ENCODE measurements at regions not wholly inside any gene's neighbourhood (a gene's known extent, or its start where the extent isn't known, plus 50 kb on each side); places are given as distances from the start of the nearest gene placed in this dataset.

DNA sequence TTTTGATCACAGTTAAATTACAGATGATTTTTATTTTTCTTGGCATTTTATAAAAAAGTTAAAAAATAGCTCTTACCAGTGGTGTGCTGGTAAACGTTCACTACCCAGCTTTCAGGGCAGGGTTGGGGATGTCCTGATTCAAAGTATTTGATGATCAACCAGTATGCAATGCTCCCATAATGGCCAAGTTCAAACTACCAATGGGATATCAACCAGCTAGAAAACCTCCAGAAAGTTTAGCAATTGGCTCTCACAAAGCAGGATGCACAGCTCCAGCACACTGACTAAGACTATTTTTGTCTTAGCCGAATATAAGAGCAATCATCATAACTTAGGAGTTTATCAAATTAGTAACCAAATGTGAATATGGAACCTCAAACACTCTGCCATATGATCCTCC is 108.0 kb upstream of the PDE5A start:
- ChIA-PET CTCF (ENCODE audit: unreplicated experiment) (interaction anchor here (1.4 kb wide), 1 partner anchor 8 kb away, joined by 3 read pairs; no protein-coding TSS in a partner anchor), POLR2A (interaction anchor here (0.5 kb wide), 1 partner anchor 88 kb away, joined by 6 read pairs; no protein-coding TSS in a partner anchor)
- Histone ChIP-seq H3K9me3 (ENCODE audit: low read length) (no peaks in the 10 kb centered on the region), H3K79me2 (ENCODE audit: insufficient read depth, low read depth, low read length) (no peaks in the 10 kb centered on the region), H4K20me1 (ENCODE audit: insufficient read depth, low read length) (no peaks in the 10 kb centered on the region), H3K27ac (ENCODE audit: low read depth, low read length, poor library complexity, severe bottlenecking) (no peak overlapping the region), H3K9me2 (ENCODE audit: insufficient read depth, low read length) (no peaks in the 10 kb centered on the region), H3K4me1 (ENCODE audit: insufficient read depth, low read length, poor library complexity, severe bottlenecking) (no peaks in the 10 kb centered on the region), H2AFZ (ENCODE audit: low read length) (no peak overlapping the region), H3K36me3 (ENCODE audit: insufficient read depth, low read length) (no peaks in the 10 kb centered on the region), H3K4me3 (ENCODE audit: low read depth, low read length, poor library complexity, severe bottlenecking) (no peak overlapping the region), H3K4me2 (ENCODE audit: low read length) (no peak overlapping the region)
- TF ChIP-seq EZH2phosphoT487 (IDR thresholded peaks at IDR 0.05; ENCODE audit: borderline replicate concordance, low read depth, low read length): no peak
- TF ChIP-seq, protein P1, sequence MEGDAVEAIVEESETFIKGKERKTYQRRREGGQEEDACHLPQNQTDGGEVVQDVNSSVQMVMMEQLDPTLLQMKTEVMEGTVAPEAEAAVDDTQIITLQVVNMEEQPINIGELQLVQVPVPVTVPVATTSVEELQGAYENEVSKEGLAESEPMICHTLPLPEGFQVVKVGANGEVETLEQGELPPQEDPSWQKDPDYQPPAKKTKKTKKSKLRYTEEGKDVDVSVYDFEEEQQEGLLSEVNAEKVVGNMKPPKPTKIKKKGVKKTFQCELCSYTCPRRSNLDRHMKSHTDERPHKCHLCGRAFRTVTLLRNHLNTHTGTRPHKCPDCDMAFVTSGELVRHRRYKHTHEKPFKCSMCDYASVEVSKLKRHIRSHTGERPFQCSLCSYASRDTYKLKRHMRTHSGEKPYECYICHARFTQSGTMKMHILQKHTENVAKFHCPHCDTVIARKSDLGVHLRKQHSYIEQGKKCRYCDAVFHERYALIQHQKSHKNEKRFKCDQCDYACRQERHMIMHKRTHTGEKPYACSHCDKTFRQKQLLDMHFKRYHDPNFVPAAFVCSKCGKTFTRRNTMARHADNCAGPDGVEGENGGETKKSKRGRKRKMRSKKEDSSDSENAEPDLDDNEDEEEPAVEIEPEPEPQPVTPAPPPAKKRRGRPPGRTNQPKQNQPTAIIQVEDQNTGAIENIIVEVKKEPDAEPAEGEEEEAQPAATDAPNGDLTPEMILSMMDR (conservative IDR thresholded peaks at IDR 0.05; ENCODE audit: low read length): no peak
- DNase-seq (ENCODE audit: low spot score): no peak
- no TSS peak for BruUV-seq (replicated peaks)
- intact Hi-C loops (cut with micrococcal nuclease; ENCODE audit: unreplicated experiment): no loop called here

DNA sequence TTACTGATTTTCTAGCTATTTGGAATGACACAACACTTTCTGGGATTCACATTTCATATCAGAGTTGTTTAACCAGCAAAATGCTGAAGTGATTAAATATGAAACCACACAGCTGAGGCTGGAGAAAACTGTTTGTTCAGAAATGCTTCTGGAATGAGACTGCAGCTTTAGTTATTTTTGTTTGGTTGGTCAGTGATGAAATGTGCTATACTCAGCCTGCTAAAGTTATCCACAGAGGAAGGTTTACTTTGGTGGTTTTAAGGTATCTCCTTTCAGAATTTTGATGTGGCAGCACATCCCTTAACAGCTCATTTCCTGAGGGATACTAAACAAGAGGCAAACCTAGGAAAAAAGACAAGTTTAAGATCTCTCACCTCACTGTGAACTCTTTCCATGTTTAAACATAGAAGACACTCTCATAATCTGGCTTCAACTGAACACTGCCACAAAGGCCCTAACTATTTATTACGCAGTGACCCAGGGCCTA is 106.6 kb upstream of the PDE5A start:
- ChIA-PET CTCF (ENCODE audit: unreplicated experiment) (interaction anchor here (1.4 kb wide), 1 partner anchor 9 kb away, joined by 3 read pairs; no protein-coding TSS in a partner anchor), POLR2A (no interaction called here)
- Histone ChIP-seq H3K4me1 (ENCODE audit: insufficient read depth, low read length, poor library complexity, severe bottlenecking) (no peaks in the 10 kb centered on the region), H2AFZ (ENCODE audit: low read length) (no peak overlapping the region), H3K9me3 (ENCODE audit: low read length) (no peaks in the 10 kb centered on the region), H3K9me2 (ENCODE audit: insufficient read depth, low read length) (no peaks in the 10 kb centered on the region), H3K4me3 (ENCODE audit: low read depth, low read length, poor library complexity, severe bottlenecking) (no peak overlapping the region), H4K20me1 (ENCODE audit: insufficient read depth, low read length) (no peaks in the 10 kb centered on the region), H3K4me2 (ENCODE audit: low read length) (no peak overlapping the region), H3K27ac (ENCODE audit: low read depth, low read length, poor library complexity, severe bottlenecking) (no peak overlapping the region), H3K36me3 (ENCODE audit: insufficient read depth, low read length) (no peaks in the 10 kb centered on the region), H3K79me2 (ENCODE audit: insufficient read depth, low read depth, low read length) (no peaks in the 10 kb centered on the region)
- no peak for TF ChIP-seq EZH2phosphoT487 (IDR thresholded peaks at IDR 0.05; ENCODE audit: borderline replicate concordance, low read depth, low read length)
- TF ChIP-seq, protein P1 (conservative IDR thresholded peaks at IDR 0.05; ENCODE audit: low read length): no peak
- intact Hi-C loops (cut with micrococcal nuclease; ENCODE audit: unreplicated experiment): no loop called here
- DNase-seq (ENCODE audit: low spot score): no peak
- no TSS peak for BruUV-seq (replicated peaks)

DNA sequence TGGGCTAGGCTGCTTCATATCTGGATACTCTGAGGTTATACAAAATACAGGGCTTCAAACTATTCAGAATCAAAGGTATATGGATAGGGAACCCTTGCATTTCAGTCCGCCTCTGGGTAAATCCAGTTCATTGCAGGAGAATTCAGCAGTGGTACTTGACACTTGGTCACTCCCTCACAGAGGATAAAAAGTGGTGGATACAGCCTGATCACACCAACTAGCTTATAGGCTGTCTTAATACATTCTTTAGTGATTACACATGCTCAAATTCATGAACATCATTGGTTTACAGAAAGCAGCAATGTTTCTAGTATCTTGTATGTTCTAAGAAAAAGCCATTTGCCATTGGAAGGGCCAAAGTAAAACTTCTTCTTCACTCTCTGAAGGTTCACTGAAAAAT is 104.8 kb upstream of the PDE5A start:
- Histone ChIP-seq H3K36me3 (ENCODE audit: insufficient read depth, low read length) (no peaks in the 10 kb centered on the region), H3K9me3 (ENCODE audit: low read length) (no peaks in the 10 kb centered on the region), H3K27ac (ENCODE audit: low read depth, low read length, poor library complexity, severe bottlenecking) (no peak overlapping the region), H3K9me2 (ENCODE audit: insufficient read depth, low read length) (no peaks in the 10 kb centered on the region), H4K20me1 (ENCODE audit: insufficient read depth, low read length) (no peaks in the 10 kb centered on the region), H3K4me3 (ENCODE audit: low read depth, low read length, poor library complexity, severe bottlenecking) (no peak overlapping the region), H3K79me2 (ENCODE audit: insufficient read depth, low read depth, low read length) (no peaks in the 10 kb centered on the region), H3K4me2 (ENCODE audit: low read length) (no peak overlapping the region), H3K4me1 (ENCODE audit: insufficient read depth, low read length, poor library complexity, severe bottlenecking) (no peaks in the 10 kb centered on the region), H2AFZ (ENCODE audit: low read length) (no peak overlapping the region)
- TF ChIP-seq EZH2phosphoT487 (IDR thresholded peaks at IDR 0.05; ENCODE audit: borderline replicate concordance, low read depth, low read length): no peak
- TF ChIP-seq, protein P1 (conservative IDR thresholded peaks at IDR 0.05; ENCODE audit: low read length): no peak
- intact Hi-C loops (cut with micrococcal nuclease; ENCODE audit: unreplicated experiment): no loop called here
- no TSS peak for BruUV-seq (replicated peaks)
- CTCF ChIA-PET (ENCODE audit: unreplicated experiment): no interaction called here
- POLR2A ChIA-PET: interaction anchor here (0.5 to 0.6 kb wide), 4 partner anchors 118 to 777 kb away, joined by 3 to 5 read pairs (median 4); no protein-coding TSS in a partner anchor
- DNase-seq (ENCODE audit: low spot score): no peak

All from OCI-LY7 (cell line).